Calu3 (cell line): ENCODE measurements at regions not wholly inside any gene's neighbourhood (a gene's known extent, or its start where the extent isn't known, plus 50 kb on each side); places are given as distances from the start of the nearest gene placed in this dataset.
"Not testable (repeated sequence)": the region's sequence is repeated elsewhere in the genome, so short reads cannot be mapped to it uniquely, and the experiment has no call there.

Experiments
- BruUV-seq: library from RNA; stranded (reverse); fragments of 400-500 nt; replicated peaks from 2 replicates; lab custom pipeline; 2021; lab: Mats Ljungman, UMichigan
- CTCF ChIA-PET: fragments of 300-600 bp; sonication (Branson Sonifier 250); formaldehyde crosslinking; loops from one replicate; lab custom pipeline; 2022; ENCODE audit warnings: antibody characterized with exemption; lab: Charles Lee
- DNase-seq: peaks from one replicate; pipeline ENCODE4 v3.0.0; 2022
- H3K27ac Mint-ChIP-seq: one replicate; pipeline ENCODE4 v1.8.0; 2022; ENCODE audit warnings: mixed read lengths; ENCODE audit not compliant: unreplicated experiment
- H3K27me3 Mint-ChIP-seq: one replicate; pipeline ENCODE4 v1.8.0; 2022; ENCODE audit warnings: mixed read lengths; ENCODE audit not compliant: unreplicated experiment
- H3K36me3 Mint-ChIP-seq: one replicate; pipeline ENCODE4 v1.8.0; 2022; ENCODE audit warnings: mild to moderate bottlenecking, moderate library complexity, mixed read lengths; ENCODE audit not compliant: insufficient read depth, unreplicated experiment
- H3K4me1 Mint-ChIP-seq: one replicate; pipeline ENCODE4 v1.8.0; 2022; ENCODE audit warnings: mild to moderate bottlenecking, low read depth, mixed read lengths; ENCODE audit not compliant: unreplicated experiment
- H3K4me3 Mint-ChIP-seq: one replicate; pipeline ENCODE4 v1.8.0; 2022; ENCODE audit warnings: mild to moderate bottlenecking, low read depth, moderate library complexity, mixed read lengths; ENCODE audit not compliant: unreplicated experiment
- H3K9me3 Mint-ChIP-seq: one replicate; pipeline ENCODE4 v1.8.0; 2022; ENCODE audit warnings: low read depth, mixed read lengths; ENCODE audit not compliant: unreplicated experiment
- CTCF ChIP-seq: fragments of 200-600 bp; IDR thresholded peaks from one replicate; pipeline ENCODE4 v1.8.0; 2022; ENCODE audit warnings: antibody characterized with exemption; ENCODE audit not compliant: unreplicated experiment
- intact Hi-C: fragments of 100-400 bp; cut with micrococcal nuclease; formaldehyde crosslinking; loops from one replicate; pipeline ENCODE4 v1.10.0; 2022; ENCODE audit not compliant: unreplicated experiment

- H3K36me3 Mint-ChIP-seq, result no peaks in the 10 kb centered on the region
- H3K9me3 Mint-ChIP-seq, result no peaks in the 10 kb centered on the region
- no peak for TF ChIP-seq CTCF
- intact Hi-C loops, result no loop called here
- no peak overlapping the region for H3K27ac Mint-ChIP-seq
- no peak for DNase-seq
- no peak overlapping the region for H3K4me3 Mint-ChIP-seq
- CTCF ChIA-PET, result no interaction called here
- BruUV-seq, result no TSS peak
- H3K27me3 Mint-ChIP-seq, result peaks cover 13% of the 10 kb centered on the region
- no peaks in the 10 kb centered on the region for H3K4me1 Mint-ChIP-seq
These were observed 73.6 kb upstream of the FBXO33 start for GRCh38 chr14:39505812-39506211.

- intact Hi-C loops, result no loop called here
- peaks cover 10% of the 10 kb centered on the region for H3K27me3 Mint-ChIP-seq
- CTCF ChIA-PET, result no interaction called here
- H3K9me3 Mint-ChIP-seq, result peaks cover 5% of the 10 kb centered on the region
- TF ChIP-seq CTCF, result no peak
- H3K36me3 Mint-ChIP-seq, result no peaks in the 10 kb centered on the region
- BruUV-seq, result no TSS peak
- H3K4me1 Mint-ChIP-seq, result no peaks in the 10 kb centered on the region
- H3K4me3 Mint-ChIP-seq, result no peak overlapping the region
- no peak overlapping the region for H3K27ac Mint-ChIP-seq
- DNase-seq, result no peak
These were observed 68.0 kb upstream of the FBXO33 start for GRCh38 chr14:39500253-39500652.

- no peaks in the 10 kb centered on the region for H3K4me1 Mint-ChIP-seq
- H3K4me3 Mint-ChIP-seq, result no peak overlapping the region
- peaks cover 2% of the 10 kb centered on the region for H3K27me3 Mint-ChIP-seq
- intact Hi-C loops, result no loop called here
- CTCF ChIA-PET, result no interaction called here
- peaks cover 5% of the 10 kb centered on the region for H3K9me3 Mint-ChIP-seq
- no peak overlapping the region for H3K27ac Mint-ChIP-seq
- no peaks in the 10 kb centered on the region for H3K36me3 Mint-ChIP-seq
- no peak for DNase-seq
- no TSS peak for BruUV-seq
- no peak for TF ChIP-seq CTCF
These were observed 67.3 kb upstream of the FBXO33 start for GRCh38 chr14:39499514-39499913.

GRCh38 chr14:39497677-39498076 is 65.4 kb upstream of the FBXO33 start:
- H3K4me3 Mint-ChIP-seq, CTCF ChIA-PET, H3K4me1 Mint-ChIP-seq, DNase-seq, H3K9me3 Mint-ChIP-seq, H3K36me3 Mint-ChIP-seq, H3K27me3 Mint-ChIP-seq, H3K27ac Mint-ChIP-seq, intact Hi-C loops, BruUV-seq: not testable (repeated sequence)

- peaks cover 5% of the 10 kb centered on the region for H3K9me3 Mint-ChIP-seq
- no peak overlapping the region for H3K27ac Mint-ChIP-seq
- no peaks in the 10 kb centered on the region for H3K27me3 Mint-ChIP-seq
- no peak overlapping the region for H3K4me3 Mint-ChIP-seq
- no peak for TF ChIP-seq CTCF
- CTCF ChIA-PET, result interaction anchor here (0.5 kb wide), 1 partner anchor 419 kb away, joined by 3 read pairs; no protein-coding TSS in a partner anchor
- no peak for DNase-seq
- H3K4me1 Mint-ChIP-seq, result peaks cover 9% of the 10 kb centered on the region
- no TSS peak for BruUV-seq
- H3K36me3 Mint-ChIP-seq, result no peaks in the 10 kb centered on the region
- intact Hi-C loops, result no loop called here
These were observed 60.0 kb upstream of the FBXO33 start for GRCh38 chr14:39492267-39492666.
